Neural crest cell (in vitro differentiated cells): ENCODE measurements at regions not wholly inside any gene's neighbourhood (a gene's known extent, or its start where the extent isn't known, plus 50 kb on each side); places are given as distances from the start of the nearest gene placed in this dataset.

Experiments
- DNase-seq: peaks from one replicate; pipeline ENCODE4 v3.0.0; 2021; ENCODE audit warnings: low read depth, mixed read lengths, low spot score
- H3K27ac Mint-ChIP-seq: one replicate; pipeline ENCODE4 v1.8.0; 2021; ENCODE audit warnings: mild to moderate bottlenecking, mixed read lengths; ENCODE audit not compliant: unreplicated experiment
- H3K27me3 Mint-ChIP-seq: 2 replicates; pipeline ENCODE4 v1.8.0; 2021; ENCODE audit warnings: low read depth, mild to moderate bottlenecking, mixed read lengths
- H3K36me3 Mint-ChIP-seq: 2 replicates; pipeline ENCODE4 v1.8.0; 2021; ENCODE audit warnings: low read depth, mild to moderate bottlenecking, mixed read lengths
- H3K4me1 Mint-ChIP-seq: 2 replicates; pipeline ENCODE4 v1.8.0; 2021; ENCODE audit warnings: mixed read lengths
- H3K4me3 Mint-ChIP-seq: one replicate; pipeline ENCODE4 v1.8.0; 2021; ENCODE audit warnings: mild to moderate bottlenecking, mixed read lengths
- H3K9me3 Mint-ChIP-seq: 2 replicates; pipeline ENCODE4 v1.8.0; 2021; ENCODE audit warnings: mixed read lengths
- TF ChIP-seq, protein P1 (sequence below): fragments of 200-600 bp; sonication (generic); conservative IDR thresholded peaks from 2 replicates; pipeline ENCODE4 v1.5.0; 2021; ENCODE audit warnings: antibody characterized with exemption, mild to moderate bottlenecking

DNA sequence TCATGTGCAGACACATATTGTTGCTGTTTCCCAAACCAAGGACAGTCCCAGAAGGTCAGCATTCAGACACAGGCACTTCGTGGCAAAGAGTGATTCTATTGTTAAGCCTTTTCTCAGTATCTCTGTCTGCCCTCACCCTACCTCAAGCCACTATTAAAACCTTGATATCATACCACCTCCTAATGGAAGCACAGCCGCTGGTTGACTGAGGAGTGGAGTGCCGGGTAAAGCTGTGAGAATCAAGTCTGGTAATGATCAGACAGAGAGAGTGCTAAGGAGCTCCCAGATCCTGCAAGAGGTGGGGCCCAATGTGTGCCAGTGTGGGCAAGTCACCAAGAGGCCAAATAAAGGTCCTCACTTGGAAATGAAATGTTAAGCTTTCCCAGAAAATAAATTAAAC is 819.5 kb downstream of the BCL11A start:
- TF ChIP-seq, protein P1, sequence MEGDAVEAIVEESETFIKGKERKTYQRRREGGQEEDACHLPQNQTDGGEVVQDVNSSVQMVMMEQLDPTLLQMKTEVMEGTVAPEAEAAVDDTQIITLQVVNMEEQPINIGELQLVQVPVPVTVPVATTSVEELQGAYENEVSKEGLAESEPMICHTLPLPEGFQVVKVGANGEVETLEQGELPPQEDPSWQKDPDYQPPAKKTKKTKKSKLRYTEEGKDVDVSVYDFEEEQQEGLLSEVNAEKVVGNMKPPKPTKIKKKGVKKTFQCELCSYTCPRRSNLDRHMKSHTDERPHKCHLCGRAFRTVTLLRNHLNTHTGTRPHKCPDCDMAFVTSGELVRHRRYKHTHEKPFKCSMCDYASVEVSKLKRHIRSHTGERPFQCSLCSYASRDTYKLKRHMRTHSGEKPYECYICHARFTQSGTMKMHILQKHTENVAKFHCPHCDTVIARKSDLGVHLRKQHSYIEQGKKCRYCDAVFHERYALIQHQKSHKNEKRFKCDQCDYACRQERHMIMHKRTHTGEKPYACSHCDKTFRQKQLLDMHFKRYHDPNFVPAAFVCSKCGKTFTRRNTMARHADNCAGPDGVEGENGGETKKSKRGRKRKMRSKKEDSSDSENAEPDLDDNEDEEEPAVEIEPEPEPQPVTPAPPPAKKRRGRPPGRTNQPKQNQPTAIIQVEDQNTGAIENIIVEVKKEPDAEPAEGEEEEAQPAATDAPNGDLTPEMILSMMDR: no peak
- H3K27ac Mint-ChIP-seq: no peak overlapping the region
- H3K36me3 Mint-ChIP-seq: no peaks in the 10 kb centered on the region
- no peaks in the 10 kb centered on the region for H3K27me3 Mint-ChIP-seq
- H3K9me3 Mint-ChIP-seq: no peaks in the 10 kb centered on the region
- no peak overlapping the region for H3K4me3 Mint-ChIP-seq
- no peak for DNase-seq
- peaks cover 18% of the 10 kb centered on the region for H3K4me1 Mint-ChIP-seq

GRCh38 chr2:59733567-59733930 is 819.9 kb downstream of the BCL11A start:
- H3K36me3 Mint-ChIP-seq: no peaks in the 10 kb centered on the region
- TF ChIP-seq, protein P1: no peak
- H3K9me3 Mint-ChIP-seq: no peaks in the 10 kb centered on the region
- H3K4me3 Mint-ChIP-seq: no peak overlapping the region
- no peak for DNase-seq
- peaks cover 18% of the 10 kb centered on the region for H3K4me1 Mint-ChIP-seq
- no peaks in the 10 kb centered on the region for H3K27me3 Mint-ChIP-seq
- H3K27ac Mint-ChIP-seq: no peak overlapping the region

DNA sequence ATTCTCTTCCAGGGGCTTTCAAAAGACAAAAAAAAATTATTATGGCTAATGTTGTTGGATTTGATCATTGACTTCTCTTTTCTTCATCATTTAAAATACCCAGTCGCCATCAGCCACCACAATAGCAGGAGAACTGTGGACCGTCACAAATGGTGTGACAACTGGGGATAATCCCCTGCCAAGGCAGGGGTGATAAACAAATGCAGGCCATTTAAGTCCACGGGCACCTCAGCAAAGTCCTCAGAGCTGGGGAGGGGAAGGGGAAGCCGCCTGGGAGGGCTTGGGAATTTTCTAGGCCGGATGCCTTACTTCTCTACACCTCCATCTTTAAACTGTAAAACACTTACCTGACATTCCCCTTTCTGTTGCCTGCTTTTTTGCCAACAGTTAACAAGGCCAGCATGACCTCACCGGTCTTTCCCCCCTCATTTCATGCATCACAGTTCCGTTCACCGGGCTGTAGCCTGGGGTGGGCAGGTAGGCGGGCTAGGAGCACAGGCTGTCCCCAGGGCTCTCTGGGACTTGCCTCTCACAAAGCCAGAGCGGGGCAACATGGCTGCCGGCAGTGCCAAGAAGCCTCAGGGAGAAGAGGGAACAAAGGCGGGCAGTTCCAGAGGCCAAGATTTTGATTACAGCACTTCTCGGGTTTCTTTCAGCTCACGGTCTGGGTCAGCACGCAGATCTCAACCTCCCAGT is 820.4 kb downstream of the BCL11A start:
- Mint-ChIP-seq H3K36me3 (no peaks in the 10 kb centered on the region), H3K4me1 (peaks cover 18% of the 10 kb centered on the region), H3K4me3 (no peak overlapping the region), H3K27me3 (no peaks in the 10 kb centered on the region), H3K27ac (no peak overlapping the region), H3K9me3 (no peaks in the 10 kb centered on the region)
- no peak for DNase-seq
- TF ChIP-seq, protein P1: no peak

GRCh38 chr2:59727121-59727590 is 826.3 kb downstream of the BCL11A start:
- no peak for DNase-seq
- H3K27me3 Mint-ChIP-seq: no peaks in the 10 kb centered on the region
- no peak overlapping the region for H3K4me3 Mint-ChIP-seq
- no peaks in the 10 kb centered on the region for H3K9me3 Mint-ChIP-seq
- H3K27ac Mint-ChIP-seq: no peak overlapping the region
- no peaks in the 10 kb centered on the region for H3K36me3 Mint-ChIP-seq
- peaks cover 14% of the 10 kb centered on the region for H3K4me1 Mint-ChIP-seq
- TF ChIP-seq, protein P1: no peak

DNA sequence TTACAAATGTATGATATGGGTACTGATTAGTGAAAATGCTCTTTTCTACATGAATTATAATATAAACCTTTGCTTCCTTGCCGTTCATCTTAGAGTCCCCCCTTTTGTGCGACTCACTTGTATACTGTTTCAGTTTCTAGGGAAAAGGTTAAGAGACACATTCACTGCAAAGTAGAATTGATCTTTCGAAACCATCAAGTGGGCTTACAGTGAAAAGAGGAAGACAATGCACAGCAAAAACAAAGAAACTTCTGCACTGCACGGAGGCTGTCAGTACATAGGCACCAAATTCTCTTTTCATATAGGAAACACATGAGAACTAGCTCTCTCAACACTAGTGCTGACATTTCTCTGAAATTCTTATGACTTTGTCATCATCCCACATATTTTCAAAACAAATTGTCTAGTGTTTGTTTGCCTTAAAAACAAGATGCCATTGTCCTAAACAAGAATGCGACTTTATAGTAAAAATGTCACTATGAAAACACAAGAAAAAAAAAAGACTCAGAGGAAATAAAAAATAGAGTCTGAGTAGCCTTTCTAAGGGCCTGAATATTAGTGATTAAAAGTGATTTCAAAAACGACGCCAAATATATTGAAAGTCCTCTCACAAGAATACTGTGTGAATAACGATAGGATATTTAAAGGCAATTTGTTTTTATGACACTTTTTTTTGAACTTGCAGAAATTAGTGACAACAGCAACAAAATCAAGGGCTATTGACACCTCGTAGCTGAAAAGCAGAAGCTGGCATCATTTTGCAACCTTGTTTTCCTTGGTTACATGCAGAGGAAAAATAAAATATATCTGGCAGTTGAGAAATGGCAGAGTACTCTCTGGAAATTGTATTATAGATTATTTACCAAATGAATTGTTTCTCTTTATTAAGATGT is 827.0 kb downstream of the BCL11A start:
- Mint-ChIP-seq H3K27me3 (no peaks in the 10 kb centered on the region), H3K27ac (no peak overlapping the region), H3K4me3 (no peak overlapping the region), H3K4me1 (peaks cover 14% of the 10 kb centered on the region), H3K9me3 (no peaks in the 10 kb centered on the region), H3K36me3 (no peaks in the 10 kb centered on the region)
- TF ChIP-seq, protein P1: no peak
- DNase-seq: no peak
